Activated naive CD8-positive, alpha-beta T cell treated with anti-CD3 and anti-CD28 coated beads, Interleukin-2, amount 10 ng/mL, durations not matched to agents 7 days and 5 days (primary cell): ENCODE measurements at regions not wholly inside any gene's neighbourhood (a gene's known extent, or its start where the extent isn't known, plus 50 kb on each side); places are given as distances from the start of the nearest gene placed in this dataset.
"Not testable (repeated sequence)": the region's sequence is repeated elsewhere in the genome, so short reads cannot be mapped to it uniquely, and the experiment has no call there.

Experiments used
- ATAC-seq: fragments of 150-1000 bp; cut with Tn5 transposase; one replicate; pipeline ENCODE4 v1.10.0; 2021; ENCODE audit warnings: low read depth, moderate library complexity
- POLR2A ChIA-PET: fragments of 350-600 bp; sonication (Branson Sonifier 250); formaldehyde crosslinking; loops from one replicate; lab custom pipeline; 2021; ENCODE audit warnings: antibody characterized with exemption; lab: Charles Lee
- DNase-seq: peaks from one replicate; pipeline ENCODE4 v3.0.0; 2021
- H3K27ac Mint-ChIP-seq: one replicate; pipeline ENCODE4 v1.8.0; 2022; ENCODE audit warnings: mild to moderate bottlenecking, mixed read lengths
- H3K27me3 Mint-ChIP-seq: one replicate; pipeline ENCODE4 v1.8.0; 2022; ENCODE audit warnings: mild to moderate bottlenecking, moderate library complexity, mixed read lengths
- H3K36me3 Mint-ChIP-seq: one replicate; pipeline ENCODE4 v1.8.0; 2021; ENCODE audit warnings: mild to moderate bottlenecking, mixed read lengths
- H3K4me1 Mint-ChIP-seq: one replicate; pipeline ENCODE4 v1.8.0; 2021; ENCODE audit warnings: mixed read lengths
- H3K4me3 Mint-ChIP-seq: one replicate; pipeline ENCODE4 v1.8.0; 2022; ENCODE audit warnings: mild to moderate bottlenecking, moderate library complexity, mixed read lengths
- H3K9me3 Mint-ChIP-seq: one replicate; pipeline ENCODE4 v1.8.0; 2021; ENCODE audit warnings: mixed read lengths

DNA sequence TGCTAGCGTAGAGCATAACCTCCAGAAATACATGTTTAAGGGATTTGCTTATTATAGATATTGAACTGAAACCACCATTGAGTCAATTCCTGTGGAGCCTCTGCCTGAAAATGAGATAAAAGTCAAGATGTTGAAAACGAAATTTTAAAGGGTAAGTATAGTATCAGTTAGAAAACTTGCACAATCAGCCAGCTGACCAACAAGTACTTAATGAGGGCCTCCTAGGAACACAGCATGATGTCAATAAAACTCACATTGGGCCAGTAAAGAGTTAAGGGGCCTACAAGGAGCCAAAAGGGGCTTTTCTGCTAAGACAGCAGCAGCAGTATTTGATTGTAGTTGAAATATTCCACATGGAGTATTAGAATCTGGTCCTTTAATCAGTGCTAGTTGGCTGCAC, 314.1 kb upstream of the PPARGC1A start:
- no peak overlapping the region for H3K27ac Mint-ChIP-seq
- H3K9me3 Mint-ChIP-seq, result no peaks in the 10 kb centered on the region
- no peaks in the 10 kb centered on the region for H3K36me3 Mint-ChIP-seq
- no peaks in the 10 kb centered on the region for H3K27me3 Mint-ChIP-seq
- no peaks in the 10 kb centered on the region for H3K4me1 Mint-ChIP-seq
- no peak overlapping the region for H3K4me3 Mint-ChIP-seq
- no peak for ATAC-seq
- POLR2A ChIA-PET, result no interaction called here
- DNase-seq, result no peak

GRCh38 chr4:24202579-24202978, 312.7 kb upstream of the PPARGC1A start:
- POLR2A ChIA-PET, result no interaction called here
- H3K9me3 Mint-ChIP-seq, result no peaks in the 10 kb centered on the region

DNA sequence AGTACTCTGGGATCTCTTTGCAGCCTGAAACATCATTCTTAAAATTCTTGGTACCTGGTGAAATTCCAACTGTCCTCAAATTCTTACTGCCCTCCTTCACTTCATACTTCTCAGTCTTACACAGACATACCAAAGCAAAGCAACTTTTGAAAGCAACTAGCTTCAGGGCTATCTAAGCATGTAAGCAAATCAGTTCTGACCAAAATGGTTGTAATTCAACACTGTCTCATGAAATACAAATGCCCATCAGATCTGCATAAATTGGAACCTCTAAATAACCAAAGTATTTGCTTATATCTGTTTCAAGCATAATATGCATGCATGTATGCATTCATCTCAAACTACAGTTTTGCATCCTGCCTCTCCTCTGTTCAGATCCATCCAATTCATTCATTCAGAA, 308.1 kb upstream of the PPARGC1A start:
- H3K27ac Mint-ChIP-seq, result no peak overlapping the region
- DNase-seq, result no peak
- H3K9me3 Mint-ChIP-seq, result no peaks in the 10 kb centered on the region
- H3K4me1 Mint-ChIP-seq, result no peaks in the 10 kb centered on the region
- no peaks in the 10 kb centered on the region for H3K36me3 Mint-ChIP-seq
- ATAC-seq, result no peak
- POLR2A ChIA-PET, result no interaction called here
- no peak overlapping the region for H3K4me3 Mint-ChIP-seq
- H3K27me3 Mint-ChIP-seq, result no peaks in the 10 kb centered on the region

More at GRCh38 chr4:24202579-24202978, 312.7 kb upstream of the PPARGC1A start:
- no peak overlapping the region for H3K27ac Mint-ChIP-seq
- ATAC-seq (no peak), DNase-seq (no peak)
- no peaks in the 10 kb centered on the region for H3K36me3 Mint-ChIP-seq
- H3K4me3 Mint-ChIP-seq, result no peak overlapping the region
- no peaks in the 10 kb centered on the region for H3K4me1 Mint-ChIP-seq
- no peaks in the 10 kb centered on the region for H3K27me3 Mint-ChIP-seq

GRCh38 chr4:24196785-24197184, 306.9 kb upstream of the PPARGC1A start:
- no peaks in the 10 kb centered on the region for H3K9me3 Mint-ChIP-seq
- DNase-seq, result no peak
- H3K36me3 Mint-ChIP-seq, result no peaks in the 10 kb centered on the region
- POLR2A ChIA-PET, result no interaction called here
- no peak overlapping the region for H3K27ac Mint-ChIP-seq
- H3K4me3 Mint-ChIP-seq, result no peak overlapping the region
- no peaks in the 10 kb centered on the region for H3K27me3 Mint-ChIP-seq
- no peaks in the 10 kb centered on the region for H3K4me1 Mint-ChIP-seq
- ATAC-seq, result no peak

- H3K4me3 Mint-ChIP-seq, result no peak overlapping the region
- POLR2A ChIA-PET, result no interaction called here
- ATAC-seq, result no peak
Measured at GRCh38 chr4:24195991-24196736, 306.3 kb upstream of the PPARGC1A start.

DNA sequence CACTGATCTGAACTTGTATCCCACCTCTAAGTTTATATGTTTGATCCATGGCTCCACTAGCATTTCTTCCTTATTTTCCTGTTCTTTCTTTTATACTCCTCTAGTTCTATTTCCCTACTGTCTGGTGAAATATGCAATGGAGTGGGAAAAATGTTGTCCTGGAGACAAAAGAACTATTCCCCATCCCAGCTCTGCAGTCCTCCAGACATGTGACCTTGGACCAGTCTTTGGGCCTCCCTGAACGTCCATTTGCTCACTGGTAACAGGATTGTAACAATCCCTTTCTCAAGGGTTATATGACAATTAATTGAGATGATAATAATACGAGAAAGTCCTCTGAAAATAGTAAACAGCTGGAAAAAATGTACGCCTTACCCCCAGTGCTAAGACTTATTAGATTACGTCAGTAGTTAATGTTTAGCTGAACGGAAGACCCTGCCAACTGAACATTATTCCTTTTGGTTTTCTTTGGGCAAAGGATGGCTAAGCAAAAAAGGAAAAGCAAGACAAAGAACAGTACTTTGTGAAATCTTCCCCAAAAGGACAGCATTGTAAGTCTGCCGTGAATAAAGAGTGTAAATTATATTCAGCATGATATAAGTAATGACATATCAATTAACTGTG, 302.3 kb upstream of the PPARGC1A start:
- no peaks in the 10 kb centered on the region for H3K36me3 Mint-ChIP-seq
- H3K27ac Mint-ChIP-seq, result no peak overlapping the region
- no peak overlapping the region for H3K4me3 Mint-ChIP-seq
- H3K27me3 Mint-ChIP-seq, result no peaks in the 10 kb centered on the region
- H3K9me3 Mint-ChIP-seq, result no peaks in the 10 kb centered on the region
- POLR2A ChIA-PET, result no interaction called here
- ATAC-seq, result no peak
- no peaks in the 10 kb centered on the region for H3K4me1 Mint-ChIP-seq
- DNase-seq, result no peak

More at GRCh38 chr4:24195991-24196736, 306.3 kb upstream of the PPARGC1A start:
- no peaks in the 10 kb centered on the region for H3K9me3 Mint-ChIP-seq
- H3K4me1 Mint-ChIP-seq, result no peaks in the 10 kb centered on the region
- no peak overlapping the region for H3K27ac Mint-ChIP-seq
- no peaks in the 10 kb centered on the region for H3K27me3 Mint-ChIP-seq
- DNase-seq, result no peak
- H3K36me3 Mint-ChIP-seq, result no peaks in the 10 kb centered on the region

DNA sequence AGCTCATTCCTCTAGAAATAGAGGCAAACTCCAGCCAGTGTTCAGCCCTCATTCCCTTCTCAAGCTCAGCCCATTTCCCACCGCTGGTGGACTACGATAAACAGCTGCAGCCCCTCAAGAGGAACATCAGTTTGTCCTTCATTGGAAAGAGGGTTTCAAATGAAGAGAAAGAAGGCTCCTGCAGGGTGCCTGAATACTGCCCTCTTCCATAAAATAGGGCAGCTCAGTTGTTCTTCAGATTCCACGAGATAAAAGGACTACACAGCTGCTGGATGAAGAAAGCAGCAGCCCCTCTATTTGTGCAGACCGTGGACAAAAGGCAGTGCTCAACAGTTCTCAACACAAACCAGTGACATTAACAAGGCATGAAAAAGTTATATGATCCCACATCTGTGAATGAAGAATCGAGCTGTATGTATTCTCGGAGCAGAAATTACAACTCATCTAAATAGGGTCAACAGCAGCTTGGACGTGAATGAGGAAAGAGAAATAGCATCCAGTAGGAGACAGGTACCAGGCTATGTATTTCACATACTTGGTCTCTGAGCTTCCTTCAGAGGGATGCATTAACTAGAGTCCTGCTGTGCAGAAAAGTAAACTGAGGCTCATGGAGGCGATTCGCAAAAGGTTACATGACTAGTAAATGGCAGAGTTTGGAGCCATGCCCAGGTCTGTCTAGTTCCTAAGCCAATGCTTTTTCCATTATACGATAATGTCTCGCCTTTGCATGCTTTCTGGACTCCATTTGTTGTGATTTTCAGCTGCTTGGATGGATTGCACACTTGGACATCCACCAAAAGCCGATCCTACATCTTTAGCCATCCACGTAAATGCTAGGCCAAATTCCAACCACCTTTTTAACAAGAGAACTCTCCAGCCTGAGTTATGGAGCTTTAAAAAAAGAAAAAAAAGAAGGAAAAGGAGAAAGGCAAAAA, 301.2 kb upstream of the PPARGC1A start:
- DNase-seq (no peak), ATAC-seq (no peak)
- POLR2A ChIA-PET, result no interaction called here
- Mint-ChIP-seq H3K27me3 (no peaks in the 10 kb centered on the region), H3K36me3 (no peaks in the 10 kb centered on the region), H3K4me1 (no peaks in the 10 kb centered on the region), H3K27ac (no peak overlapping the region), H3K4me3 (no peak overlapping the region), H3K9me3 (no peaks in the 10 kb centered on the region)

GRCh38 chr4:24188459-24188858, 298.6 kb upstream of the PPARGC1A start:
- no peaks in the 10 kb centered on the region for H3K36me3 Mint-ChIP-seq
- DNase-seq (no peak), ATAC-seq (no peak)
- H3K27ac Mint-ChIP-seq, result no peak overlapping the region
- POLR2A ChIA-PET, result no interaction called here
- H3K27me3 Mint-ChIP-seq, result no peaks in the 10 kb centered on the region
- no peaks in the 10 kb centered on the region for H3K9me3 Mint-ChIP-seq
- no peaks in the 10 kb centered on the region for H3K4me1 Mint-ChIP-seq
- H3K4me3 Mint-ChIP-seq, result no peak overlapping the region

- DNase-seq (no peak), ATAC-seq (no peak)
- H3K27me3 Mint-ChIP-seq, result no peaks in the 10 kb centered on the region
- H3K27ac Mint-ChIP-seq, result no peak overlapping the region
- H3K36me3 Mint-ChIP-seq, result no peaks in the 10 kb centered on the region
- no peak overlapping the region for H3K4me3 Mint-ChIP-seq
- H3K4me1 Mint-ChIP-seq, result no peaks in the 10 kb centered on the region
- POLR2A ChIA-PET, result no interaction called here
- H3K9me3 Mint-ChIP-seq, result no peaks in the 10 kb centered on the region
Measured at GRCh38 chr4:24186466-24186865, 296.6 kb upstream of the PPARGC1A start.

GRCh38 chr4:24181005-24181404, 291.2 kb upstream of the PPARGC1A start:
- no peak for DNase-seq
- no peak overlapping the region for H3K27ac Mint-ChIP-seq
- no peak overlapping the region for H3K4me3 Mint-ChIP-seq
- no peaks in the 10 kb centered on the region for H3K36me3 Mint-ChIP-seq
- H3K4me1 Mint-ChIP-seq, result no peaks in the 10 kb centered on the region
- POLR2A ChIA-PET, result no interaction called here
- peaks cover 3% of the 10 kb centered on the region for H3K9me3 Mint-ChIP-seq
- ATAC-seq, result no peak
- no peaks in the 10 kb centered on the region for H3K27me3 Mint-ChIP-seq

- no peaks in the 10 kb centered on the region for H3K36me3 Mint-ChIP-seq
- peaks cover 4% of the 10 kb centered on the region for H3K9me3 Mint-ChIP-seq
- no peak overlapping the region for H3K27ac Mint-ChIP-seq
- H3K4me3 Mint-ChIP-seq, result no peak overlapping the region
- no peak for ATAC-seq
- no peaks in the 10 kb centered on the region for H3K27me3 Mint-ChIP-seq
- no peaks in the 10 kb centered on the region for H3K4me1 Mint-ChIP-seq
- DNase-seq, result no peak
- POLR2A ChIA-PET, result no interaction called here
Measured at GRCh38 chr4:24180586-24180985, 290.7 kb upstream of the PPARGC1A start.

DNA sequence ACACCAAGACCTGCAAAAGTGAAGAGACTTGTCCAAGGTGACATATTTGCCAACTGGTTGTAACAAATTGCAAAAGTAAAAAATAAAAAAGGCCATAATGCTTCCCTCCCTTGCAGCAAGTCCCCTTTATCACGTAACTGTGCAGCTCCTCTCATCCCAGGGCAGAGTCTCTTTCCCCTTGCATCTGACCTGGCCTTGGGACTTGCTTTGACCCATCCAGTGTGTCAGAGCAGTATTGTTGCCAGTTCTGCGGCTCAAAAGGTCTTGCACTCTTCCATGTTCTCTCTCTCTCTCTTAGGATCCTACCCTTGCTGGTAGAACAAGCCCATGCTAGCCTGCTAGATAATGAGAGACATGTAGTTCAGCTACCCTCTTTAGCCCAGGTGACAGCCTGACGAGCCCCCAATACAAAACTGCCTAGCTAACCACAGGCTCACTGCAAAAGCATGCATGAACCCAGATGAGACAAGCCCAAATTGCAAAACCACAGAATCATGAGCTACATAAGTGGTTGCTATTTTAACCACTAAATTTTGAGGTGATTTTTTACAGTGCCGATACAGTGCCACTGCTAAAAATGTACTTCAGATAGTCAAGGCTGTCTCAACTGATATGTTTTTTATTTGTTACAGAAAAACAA, 289.5 kb upstream of the PPARGC1A start:
- Mint-ChIP-seq H3K4me1 (no peaks in the 10 kb centered on the region), H3K36me3 (no peaks in the 10 kb centered on the region), H3K4me3 (no peak overlapping the region), H3K27ac (no peak overlapping the region), H3K27me3 (no peaks in the 10 kb centered on the region), H3K9me3 (peaks cover 4% of the 10 kb centered on the region)
- DNase-seq (no peak), ATAC-seq (no peak)
- POLR2A ChIA-PET, result no interaction called here

DNA sequence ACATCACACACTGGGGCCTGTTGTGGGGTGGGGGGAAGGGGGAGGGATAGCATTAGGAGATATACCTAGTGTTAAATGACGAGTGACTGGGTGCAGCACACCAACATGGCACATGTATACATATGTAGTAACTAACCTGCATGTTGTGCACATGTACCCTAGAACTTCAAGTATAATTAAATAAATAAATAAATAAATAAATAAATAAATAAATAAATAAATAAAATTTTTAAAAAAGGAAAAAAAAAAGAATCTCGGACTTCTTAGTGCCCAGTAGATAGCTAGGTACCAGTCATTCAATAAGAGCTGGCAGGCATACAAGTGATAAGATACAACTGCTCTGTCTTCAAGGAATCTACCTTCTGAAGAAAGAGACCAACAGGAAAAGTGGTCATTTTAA, 287.6 kb upstream of the PPARGC1A start:
- H3K36me3 Mint-ChIP-seq, ATAC-seq, H3K27me3 Mint-ChIP-seq, DNase-seq, H3K9me3 Mint-ChIP-seq, H3K4me3 Mint-ChIP-seq, H3K27ac Mint-ChIP-seq, POLR2A ChIA-PET, H3K4me1 Mint-ChIP-seq: not testable (repeated sequence)
